GM12878 (cell line): ENCODE measurements at regions not wholly inside any gene's neighbourhood (a gene's known extent, or its start where the extent isn't known, plus 50 kb on each side); places are given as distances from the start of the nearest gene placed in this dataset.

Experiments
- ATAC-seq: fragments of 200-7000 bp; cut with Tn5 transposase; 3 replicates; pipeline ENCODE4 v1.9.1; 2020; ENCODE audit warnings: mild to moderate bottlenecking, moderate library complexity
- BruUV-seq: library from RNA; stranded (reverse); fragments of 400-500 nt; replicated peaks from 2 replicates; lab custom pipeline; 2021; lab: Mats Ljungman, UMichigan
- CTCF ChIA-PET: fragments of 300-600 bp; sonication (Branson Sonifier 250); formaldehyde crosslinking; extraction: SDS; loops from one replicate; lab custom pipeline; 2021; ENCODE audit warnings: inconsistent platforms; lab: Yijun Ruan, JAX
- POLR2A ChIA-PET: fragments of 350-600 bp; formaldehyde crosslinking; extraction: SDS; loops from one replicate; lab custom pipeline; 2021; ENCODE audit warnings: inconsistent platforms; lab: Charles Lee
- RAD21 ChIA-PET: fragments of 300-600 bp; sonication (Branson Sonifier 250); formaldehyde crosslinking; loops from one replicate; lab custom pipeline; 2023; ENCODE audit warnings: antibody characterized with exemption; ENCODE audit not compliant: unreplicated experiment; lab: Charles Lee
- SMC1A ChIA-PET: fragments of 300-600 bp; sonication (Branson Sonifier 250); formaldehyde crosslinking; loops from one replicate; lab custom pipeline; 2023; ENCODE audit not compliant: unreplicated experiment, uncharacterized antibody; lab: Charles Lee
- DNase-seq: peaks from one replicate; pipeline ENCODE4 v3.0.0-alpha.2; 2011; ENCODE audit warnings: low read depth, low spot score
- FAIRE-seq: peaks from 3 replicates; lab custom pipeline; 2011; peaks lifted over from hg19 to GRCh38; lab: Jason Lieb, UNC
- H2AFZ ChIP-seq: 2 replicates; pipeline ENCODE4 v1.6.0; 2011; ENCODE audit warnings: low read depth, low read length, control low read depth; ENCODE audit not compliant: control insufficient read depth
- H3K27ac ChIP-seq: 2 replicates; pipeline ENCODE4 v1.5.1; 2011; ENCODE audit warnings: control low read depth; ENCODE audit not compliant: control insufficient read depth, insufficient read depth
- H3K27me3 ChIP-seq, 2 experiments: replicated peaks in 1 of 2; 2 replicates each; pipeline versions ENCODE4 v1.6.0 to v1.6.1; 2011; ENCODE audit warnings: low read length in 1 of 2; ENCODE audit not compliant: control insufficient read depth in 2 of 2, insufficient read depth in 2 of 2
- H3K36me3 ChIP-seq, 2 experiments: 2 replicates each; pipeline ENCODE4 v1.5.1; 2011; ENCODE audit warnings: low read length in 1 of 2; ENCODE audit not compliant: control insufficient read depth in 2 of 2, insufficient read depth in 2 of 2
- H3K4me1 ChIP-seq: 2 replicates; pipeline ENCODE4 v1.6.1; 2011; ENCODE audit warnings: mild to moderate bottlenecking, low read length, moderate library complexity, mixed read lengths; ENCODE audit not compliant: control insufficient read depth, insufficient read depth
- H3K4me2 ChIP-seq: 2 replicates; pipeline ENCODE4 v1.6.0; 2011; ENCODE audit warnings: control low read depth; ENCODE audit not compliant: control insufficient read depth, insufficient read depth
- H3K4me3 ChIP-seq: fragments of 200-600 bp; sonication (generic); 2 replicates; pipeline ENCODE4 v1.5.1; 2016
- H3K79me2 ChIP-seq: 2 replicates; pipeline ENCODE4 v1.6.0; 2011; ENCODE audit warnings: low read length; ENCODE audit not compliant: control insufficient read depth, insufficient read depth
- H3K9ac ChIP-seq: 2 replicates; pipeline ENCODE4 v1.8.0; 2011; ENCODE audit warnings: low read length, control low read depth, mixed read lengths; ENCODE audit not compliant: control insufficient read depth, insufficient read depth
- H3K9me3 ChIP-seq: replicated peaks from 3 replicates; pipeline ENCODE4 v1.5.1; 2011; ENCODE audit warnings: mild to moderate bottlenecking, low read length; ENCODE audit not compliant: control insufficient read depth, insufficient read depth
- H4K20me1 ChIP-seq: 2 replicates; pipeline ENCODE4 v1.6.0; 2011; ENCODE audit not compliant: control insufficient read depth, insufficient read depth
- ATF7 ChIP-seq: fragments of 450-650 bp; IDR thresholded peaks from 2 replicates; pipeline ENCODE4 v1.6.1; 2016; ENCODE audit warnings: low read depth, mild to moderate bottlenecking
- CBFB ChIP-seq: IDR thresholded peaks from 2 replicates; pipeline ENCODE4 v1.6.1; 2016; ENCODE audit warnings: antibody characterized with exemption, low read depth
- CHD1 ChIP-seq: IDR thresholded peaks from 2 replicates; pipeline ENCODE4 v1.6.1; 2012; ENCODE audit warnings: low read depth, low read length, improper control_type of control experiment
- EGR1 ChIP-seq, 2 experiments: IDR thresholded peaks; 1 replicate in 1 of 2; 2 replicates in 1 of 2; pipeline ENCODE4 v1.6.1; 2011 to 2012; ENCODE audit warnings: low read depth in 2 of 2, low read length in 2 of 2, borderline replicate concordance in 1 of 2, mild to moderate bottlenecking in 1 of 2, moderate library complexity in 1 of 2
- IKZF1 ChIP-seq: fragments of 450-650 bp; conservative IDR thresholded peaks from 2 replicates; pipeline ENCODE4 v1.6.1; 2017; ENCODE audit warnings: antibody characterized with exemption, mild to moderate bottlenecking
- SIX5 ChIP-seq: IDR thresholded peaks from 2 replicates; pipeline ENCODE4 v1.6.1; 2011; ENCODE audit warnings: mild to moderate bottlenecking, low read depth, low read length, moderate library complexity; ENCODE audit not compliant: severe bottlenecking
- SMARCA5 ChIP-seq: fragments of 450-650 bp; IDR thresholded peaks from 2 replicates; pipeline ENCODE4 v1.6.1; 2017; ENCODE audit warnings: mild to moderate bottlenecking
- WGBS: methylation state at CpG from one replicate; pipeline ENCODE4 v1.1.6; 2016; ENCODE audit warnings: low lambda C conversion rate; ENCODE audit not compliant: insufficient replicate concordance, insufficient coverage; ENCODE audit errors: missing lambda C conversion rate; 5-methylcytosine and 5-hydroxymethylcytosine counted together
- in situ Hi-C: fragments of 300-500 bp; cut with MboI; formaldehyde crosslinking; loops from 9 replicates; pipeline ENCODE4 v1.14.3; 2018; ENCODE audit warnings: mixed read lengths
- intact Hi-C: fragments of 100-400 bp; cut with micrococcal nuclease; formaldehyde crosslinking; loops from one replicate; pipeline ENCODE4 v1.14.2; 2022; ENCODE audit not compliant: unreplicated experiment
- TF ChIP-seq, protein P1 (sequence below): fragments of 450-650 bp; IDR thresholded peaks from 2 replicates; pipeline ENCODE4 v1.6.1; 2017; ENCODE audit warnings: mild to moderate bottlenecking, low read depth, inconsistent platforms; ENCODE audit not compliant: poor library complexity, severe bottlenecking
- TF ChIP-seq, protein P2 (sequence below): fragments of 450-650 bp; formaldehyde crosslinking; IDR thresholded peaks from 2 replicates; pipeline ENCODE4 v1.4.0; 2020; ENCODE audit warnings: mild to moderate bottlenecking, moderate library complexity
- TF ChIP-seq, protein P3 (sequence below): fragments of 450-650 bp; IDR thresholded peaks from 2 replicates; pipeline ENCODE4 v1.6.1; 2017; ENCODE audit warnings: low read depth, mild to moderate bottlenecking, moderate library complexity

DNA sequence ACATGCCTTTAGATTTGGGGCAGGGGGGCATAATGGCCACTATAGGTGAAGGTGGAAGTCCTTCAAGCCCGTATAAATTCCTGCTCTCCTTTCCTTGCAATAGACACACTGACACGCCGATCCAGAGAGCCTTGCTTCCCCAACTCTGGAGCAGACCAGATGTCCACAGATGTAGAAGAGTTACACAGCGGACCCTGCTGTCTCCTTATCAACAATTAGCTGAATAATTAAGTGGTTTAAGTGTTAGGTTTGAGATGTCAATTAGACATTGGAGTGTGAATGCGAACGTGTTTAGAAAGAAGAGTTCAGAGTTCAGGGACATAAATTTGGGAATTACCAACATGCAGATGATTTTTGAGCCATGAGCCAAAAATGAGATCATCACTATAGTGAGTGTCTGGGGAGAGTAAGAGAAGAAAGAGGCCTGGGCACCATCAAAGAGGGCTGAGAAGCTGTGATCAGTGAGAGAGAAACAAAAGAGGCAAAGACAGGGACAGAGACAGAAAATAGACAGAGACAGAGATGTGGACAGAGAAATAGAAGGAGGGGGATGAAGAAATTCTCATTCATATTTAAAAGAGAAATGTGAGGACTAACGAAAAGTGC lies 734.4 kb upstream of the ADAMTS16 start (continued):
- TF ChIP-seq, protein P1, sequence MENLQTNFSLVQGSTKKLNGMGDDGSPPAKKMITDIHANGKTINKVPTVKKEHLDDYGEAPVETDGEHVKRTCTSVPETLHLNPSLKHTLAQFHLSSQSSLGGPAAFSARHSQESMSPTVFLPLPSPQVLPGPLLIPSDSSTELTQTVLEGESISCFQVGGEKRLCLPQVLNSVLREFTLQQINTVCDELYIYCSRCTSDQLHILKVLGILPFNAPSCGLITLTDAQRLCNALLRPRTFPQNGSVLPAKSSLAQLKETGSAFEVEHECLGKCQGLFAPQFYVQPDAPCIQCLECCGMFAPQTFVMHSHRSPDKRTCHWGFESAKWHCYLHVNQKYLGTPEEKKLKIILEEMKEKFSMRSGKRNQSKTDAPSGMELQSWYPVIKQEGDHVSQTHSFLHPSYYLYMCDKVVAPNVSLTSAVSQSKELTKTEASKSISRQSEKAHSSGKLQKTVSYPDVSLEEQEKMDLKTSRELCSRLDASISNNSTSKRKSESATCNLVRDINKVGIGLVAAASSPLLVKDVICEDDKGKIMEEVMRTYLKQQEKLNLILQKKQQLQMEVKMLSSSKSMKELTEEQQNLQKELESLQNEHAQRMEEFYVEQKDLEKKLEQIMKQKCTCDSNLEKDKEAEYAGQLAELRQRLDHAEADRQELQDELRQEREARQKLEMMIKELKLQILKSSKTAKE: no peak
- TF ChIP-seq, protein P2, sequence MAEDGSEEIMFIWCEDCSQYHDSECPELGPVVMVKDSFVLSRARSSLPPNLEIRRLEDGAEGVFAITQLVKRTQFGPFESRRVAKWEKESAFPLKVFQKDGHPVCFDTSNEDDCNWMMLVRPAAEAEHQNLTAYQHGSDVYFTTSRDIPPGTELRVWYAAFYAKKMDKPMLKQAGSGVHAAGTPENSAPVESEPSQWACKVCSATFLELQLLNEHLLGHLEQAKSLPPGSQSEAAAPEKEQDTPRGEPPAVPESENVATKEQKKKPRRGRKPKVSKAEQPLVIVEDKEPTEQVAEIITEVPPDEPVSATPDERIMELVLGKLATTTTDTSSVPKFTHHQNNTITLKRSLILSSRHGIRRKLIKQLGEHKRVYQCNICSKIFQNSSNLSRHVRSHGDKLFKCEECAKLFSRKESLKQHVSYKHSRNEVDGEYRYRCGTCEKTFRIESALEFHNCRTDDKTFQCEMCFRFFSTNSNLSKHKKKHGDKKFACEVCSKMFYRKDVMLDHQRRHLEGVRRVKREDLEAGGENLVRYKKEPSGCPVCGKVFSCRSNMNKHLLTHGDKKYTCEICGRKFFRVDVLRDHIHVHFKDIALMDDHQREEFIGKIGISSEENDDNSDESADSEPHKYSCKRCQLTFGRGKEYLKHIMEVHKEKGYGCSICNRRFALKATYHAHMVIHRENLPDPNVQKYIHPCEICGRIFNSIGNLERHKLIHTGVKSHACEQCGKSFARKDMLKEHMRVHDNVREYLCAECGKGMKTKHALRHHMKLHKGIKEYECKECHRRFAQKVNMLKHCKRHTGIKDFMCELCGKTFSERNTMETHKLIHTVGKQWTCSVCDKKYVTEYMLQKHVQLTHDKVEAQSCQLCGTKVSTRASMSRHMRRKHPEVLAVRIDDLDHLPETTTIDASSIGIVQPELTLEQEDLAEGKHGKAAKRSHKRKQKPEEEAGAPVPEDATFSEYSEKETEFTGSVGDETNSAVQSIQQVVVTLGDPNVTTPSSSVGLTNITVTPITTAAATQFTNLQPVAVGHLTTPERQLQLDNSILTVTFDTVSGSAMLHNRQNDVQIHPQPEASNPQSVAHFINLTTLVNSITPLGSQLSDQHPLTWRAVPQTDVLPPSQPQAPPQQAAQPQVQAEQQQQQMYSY (CRISPR knock-in tag): no peak
- no peak for TF ChIP-seq CHD1

DNA sequence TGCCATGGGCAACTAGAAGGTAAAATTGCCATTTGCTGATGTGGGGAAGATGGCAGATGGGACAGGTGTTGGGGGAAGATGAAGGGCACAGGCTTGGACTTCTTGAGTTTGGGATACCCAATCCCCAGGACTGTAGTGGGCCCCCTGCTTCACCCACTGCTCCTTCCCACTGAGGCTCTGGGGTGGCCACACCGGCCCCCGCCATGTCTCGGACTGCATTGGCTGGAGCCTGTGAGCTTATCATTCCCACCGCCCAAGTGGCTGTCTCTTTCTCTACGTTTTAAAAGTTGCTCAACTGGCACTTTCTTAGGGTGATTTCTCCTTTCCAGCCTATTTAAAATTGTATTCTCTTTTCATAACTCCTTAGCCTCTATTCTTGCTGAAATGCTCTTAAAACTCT lies 730.0 kb upstream of the ADAMTS16 start:
- no TSS peak for BruUV-seq
- FAIRE-seq (no peak), ATAC-seq (no peak), DNase-seq (no peak)
- POLR2A ChIA-PET: no interaction called here
- no peak overlapping the region for H3K9ac ChIP-seq
- no peak for TF ChIP-seq IKZF1
- TF ChIP-seq SIX5: no peak
- TF ChIP-seq EGR1 (IDR thresholded peaks at IDR 0.05; ENCODE audit: borderline replicate concordance in 1 of 2, low read depth in 2 of 2, low read length in 2 of 2): no peak
- TF ChIP-seq SMARCA5: no peak
- TF ChIP-seq, protein P3, sequence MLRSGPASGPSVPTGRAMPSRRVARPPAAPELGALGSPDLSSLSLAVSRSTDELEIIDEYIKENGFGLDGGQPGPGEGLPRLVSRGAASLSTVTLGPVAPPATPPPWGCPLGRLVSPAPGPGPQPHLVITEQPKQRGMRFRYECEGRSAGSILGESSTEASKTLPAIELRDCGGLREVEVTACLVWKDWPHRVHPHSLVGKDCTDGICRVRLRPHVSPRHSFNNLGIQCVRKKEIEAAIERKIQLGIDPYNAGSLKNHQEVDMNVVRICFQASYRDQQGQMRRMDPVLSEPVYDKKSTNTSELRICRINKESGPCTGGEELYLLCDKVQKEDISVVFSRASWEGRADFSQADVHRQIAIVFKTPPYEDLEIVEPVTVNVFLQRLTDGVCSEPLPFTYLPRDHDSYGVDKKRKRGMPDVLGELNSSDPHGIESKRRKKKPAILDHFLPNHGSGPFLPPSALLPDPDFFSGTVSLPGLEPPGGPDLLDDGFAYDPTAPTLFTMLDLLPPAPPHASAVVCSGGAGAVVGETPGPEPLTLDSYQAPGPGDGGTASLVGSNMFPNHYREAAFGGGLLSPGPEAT: no peak
- no peak for TF ChIP-seq CBFB
- no peak for TF ChIP-seq ATF7
- H3K27me3 ChIP-seq: no peaks in the 10 kb centered on the region
- 10% methylated on average over 5 of the region's 5 CpGs for WGBS
- no peaks in the 10 kb centered on the region; the same call in 2 of the 3 replicates for H3K9me3 ChIP-seq
- no peak overlapping the region for H2AFZ ChIP-seq
- intact Hi-C loops (no loop called here), in situ Hi-C loops (no loop called here)
- no peaks in the 10 kb centered on the region for H3K79me2 ChIP-seq
- H3K4me2 ChIP-seq: no peak overlapping the region
- H4K20me1 ChIP-seq: no peaks in the 10 kb centered on the region
- H3K4me3 ChIP-seq: no peak overlapping the region
- SMC1A ChIA-PET: no interaction called here
- RAD21 ChIA-PET: no interaction called here
- CTCF ChIA-PET: no interaction called here
- no peak overlapping the region for H3K27ac ChIP-seq
- H3K36me3 ChIP-seq: no peaks in the 10 kb centered on the region
- H3K4me1 ChIP-seq: no peaks in the 10 kb centered on the region
